HG03565 (cell line): ENCODE measurements at regions not wholly inside any gene's neighbourhood (a gene's known extent, or its start where the extent isn't known, plus 50 kb on each side); places are given as distances from the start of the nearest gene placed in this dataset.
"Not testable (repeated sequence)": the region's sequence is repeated elsewhere in the genome, so short reads cannot be mapped to it uniquely, and the experiment has no call there.

ENCODE experiments used
- ATAC-seq: cut with Tn5 transposase; IDR thresholded peaks from one replicate; pipeline ENCODE4 v1.9.1; 2021; ENCODE audit warnings: mild to moderate bottlenecking, moderate library complexity; ENCODE audit not compliant: unreplicated experiment

DNA sequence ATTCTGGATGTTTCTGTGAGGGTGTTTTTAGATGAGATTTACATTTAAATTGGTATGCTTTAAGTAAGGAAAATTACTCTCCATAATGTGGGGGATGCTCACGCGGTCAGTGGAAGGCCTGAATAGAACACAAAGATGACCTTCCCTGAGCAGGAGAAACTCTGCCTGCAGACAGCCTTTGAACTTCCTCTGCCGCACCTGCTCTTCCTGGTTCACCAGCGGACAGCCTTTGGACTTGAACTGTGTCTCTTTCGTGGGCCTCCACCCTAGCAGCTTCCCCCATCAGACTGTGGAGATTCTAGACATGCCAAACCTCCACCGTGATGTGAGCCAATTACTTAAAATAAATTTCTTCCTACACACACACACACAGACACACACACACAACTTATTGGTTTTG is 210.7 kb downstream of the EFCAB11 start:
- ATAC-seq, result no peak

- no peak for ATAC-seq
Measured at GRCh38 chr14:89740241-89740640, 214.3 kb downstream of the EFCAB11 start.

- no peak for ATAC-seq
Measured at GRCh38 chr14:89736881-89737280, 217.6 kb downstream of the EFCAB11 start.

DNA sequence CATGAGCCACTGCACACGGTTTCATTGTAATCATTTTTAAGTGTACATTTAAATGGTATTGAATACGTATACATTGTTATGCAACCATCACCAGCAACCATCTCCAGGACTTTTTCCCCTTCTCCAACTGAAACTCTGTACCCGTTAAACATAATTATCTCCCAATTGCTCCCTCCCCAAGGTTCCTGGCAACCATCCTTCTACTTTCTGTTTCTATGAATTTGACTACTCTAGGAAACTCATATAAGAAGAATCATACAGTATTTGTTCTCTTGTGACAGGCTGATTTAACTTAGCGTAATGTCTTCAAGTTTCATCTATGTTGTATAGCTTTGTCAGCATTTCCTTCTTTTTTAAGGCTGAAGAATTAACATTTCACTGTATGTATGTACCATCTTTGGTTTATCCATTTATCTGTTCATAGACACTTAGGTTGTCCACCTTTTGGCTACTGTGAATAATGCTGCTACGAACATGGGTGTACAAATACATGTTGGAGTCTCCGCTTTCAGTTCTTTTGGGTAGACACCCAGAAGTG is 223.1 kb downstream of the EFCAB11 start:
- ATAC-seq, result no peak

DNA sequence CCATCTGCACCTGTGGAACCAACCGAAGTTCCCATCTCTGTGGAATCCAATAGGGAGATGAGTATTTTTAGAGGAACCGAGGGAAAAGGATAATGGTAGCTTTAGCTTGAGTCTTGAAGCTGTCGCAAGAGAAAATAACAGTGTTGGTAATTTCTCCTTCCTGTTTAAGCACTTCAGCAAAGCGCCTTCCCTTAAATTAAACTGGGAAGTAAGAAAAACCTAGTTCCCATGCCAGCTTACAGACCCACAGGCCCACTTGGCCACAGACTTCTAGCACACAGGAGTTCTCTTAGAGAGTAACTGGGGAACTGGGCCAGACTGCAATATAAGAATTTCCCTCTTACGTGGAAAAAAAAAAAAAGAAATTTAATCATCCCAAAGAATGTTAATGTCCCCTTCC is 223.8 kb downstream of the EFCAB11 start:
- ATAC-seq, result no peak

DNA sequence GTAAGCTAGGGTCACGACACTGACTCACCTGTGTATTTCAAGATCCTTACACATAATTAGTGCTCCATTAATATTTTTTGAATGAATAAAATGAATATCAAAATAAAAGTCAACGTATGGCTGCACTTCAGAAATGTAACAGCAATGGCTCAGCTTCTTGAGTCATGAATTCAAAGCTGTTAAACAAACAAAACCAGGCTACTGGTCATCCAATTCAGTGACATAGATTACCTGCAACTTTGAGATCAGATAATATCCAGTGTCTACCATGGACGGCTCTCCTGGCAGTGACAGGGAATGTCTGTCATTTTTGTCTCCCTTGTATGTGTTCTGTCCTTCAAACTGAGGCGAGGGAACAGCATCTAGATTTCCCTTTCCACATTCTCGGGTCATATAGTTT is 225.6 kb downstream of the EFCAB11 start:
- no peak for ATAC-seq

DNA sequence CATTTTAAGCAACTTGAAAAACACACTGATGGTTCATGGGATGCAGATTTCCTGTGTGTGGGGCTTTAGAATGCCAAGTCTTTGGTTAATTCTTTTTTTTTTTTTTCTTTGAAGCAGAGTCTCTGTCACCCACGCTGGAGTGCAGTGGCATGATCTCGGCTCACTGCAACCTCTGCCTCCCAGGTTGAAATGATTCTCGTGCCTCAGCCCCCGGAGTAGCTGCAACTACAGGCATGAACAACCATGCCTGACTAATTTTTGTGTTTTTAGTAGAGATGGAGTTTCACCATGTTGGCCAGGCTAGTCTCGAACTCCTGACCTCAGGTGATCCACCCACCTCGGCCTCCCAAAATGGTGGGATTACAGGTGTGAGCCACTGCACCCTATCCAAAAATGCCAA is 228.3 kb downstream of the EFCAB11 start:
- not testable (repeated sequence) for ATAC-seq

GRCh38 chr14:89724628-89724960 is 229.9 kb downstream of the EFCAB11 start:
- ATAC-seq, result no peak

DNA sequence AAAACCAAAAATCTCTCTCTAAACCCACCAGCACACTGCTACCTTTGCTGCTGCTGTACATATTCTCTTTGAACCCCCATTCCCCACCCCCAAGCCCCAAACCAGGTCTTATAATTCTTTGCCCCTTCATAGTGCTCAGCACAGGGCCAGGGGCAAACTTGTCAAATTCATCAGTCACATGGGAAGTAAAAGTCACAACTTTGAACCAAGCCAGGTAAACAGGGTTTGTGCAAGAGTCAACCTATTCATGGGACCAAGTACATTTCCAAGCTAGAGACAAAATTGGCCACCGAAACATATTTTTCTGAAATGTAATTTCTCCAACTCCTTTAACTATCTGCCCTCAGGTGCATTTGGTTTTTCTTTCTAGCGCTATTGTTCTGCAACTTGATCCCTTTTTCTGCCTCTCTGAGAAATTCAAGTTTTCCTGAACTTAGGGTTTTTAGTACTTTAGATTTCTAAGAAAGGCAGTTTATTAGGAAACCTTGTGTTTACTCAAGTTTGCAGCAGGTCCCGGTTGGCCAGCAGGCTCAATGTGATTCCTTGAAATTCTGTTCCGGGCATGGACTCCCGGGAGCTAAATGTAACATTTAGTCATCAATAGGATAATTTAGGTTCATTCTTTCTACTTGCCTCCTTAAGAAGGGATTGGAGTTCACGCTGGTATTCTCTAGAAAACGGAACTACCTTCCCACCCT is 230.5 kb downstream of the EFCAB11 start:
- ATAC-seq, result no peak

DNA sequence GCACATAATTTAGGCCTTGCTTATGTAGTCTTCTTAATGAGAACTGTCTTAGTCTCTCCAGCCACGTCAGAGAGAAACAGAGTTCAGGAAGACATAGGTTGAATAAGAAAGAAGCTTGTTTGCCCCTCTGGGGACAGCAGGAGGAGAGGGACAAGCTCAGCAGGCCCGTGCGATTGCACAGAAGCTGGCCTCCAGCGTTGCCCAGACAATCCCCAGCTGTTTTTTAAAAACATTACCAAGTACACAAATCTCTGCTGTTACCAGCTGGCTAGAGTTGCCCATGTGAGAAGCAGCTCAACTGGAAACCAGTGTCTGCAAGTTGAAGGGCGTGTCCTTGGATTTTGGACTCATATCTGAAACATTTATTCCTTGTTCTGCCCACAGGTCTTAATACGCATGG is 232.6 kb downstream of the EFCAB11 start:
- no peak for ATAC-seq

- peak; percentile 66 for ATAC-seq
Measured at GRCh38 chr14:89720741-89721729, 233.5 kb downstream of the EFCAB11 start.

DNA sequence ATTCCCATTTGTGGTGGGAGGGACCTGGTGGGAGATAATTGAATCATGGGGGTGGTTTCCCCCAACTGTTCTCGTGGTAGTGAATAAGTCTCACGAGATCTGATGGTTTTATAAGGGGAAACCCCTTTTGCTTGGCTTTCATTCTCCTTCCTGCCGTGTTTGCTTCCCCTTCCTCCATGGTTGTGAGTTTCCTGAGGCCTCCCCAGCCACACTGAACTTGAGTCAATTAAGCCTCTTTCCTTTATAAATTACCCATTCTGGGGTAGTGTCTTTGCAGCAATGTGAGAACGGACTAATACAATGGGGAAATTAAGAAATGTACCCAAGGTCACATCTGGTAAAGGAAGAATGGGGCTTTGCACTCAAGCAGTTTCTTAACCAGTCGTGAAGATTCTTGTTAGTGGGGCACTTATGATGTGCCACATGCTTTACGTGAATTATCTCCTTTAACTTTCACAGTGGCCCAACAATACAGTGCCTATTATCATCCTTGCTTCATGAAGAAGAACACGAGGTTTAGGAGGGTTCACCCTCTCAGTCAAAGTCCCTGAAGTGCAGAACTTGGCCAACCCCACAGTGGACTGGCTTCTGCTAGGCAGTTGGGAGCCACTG is 234.3 kb downstream of the EFCAB11 start:
- ATAC-seq, result no peak

- no peak for ATAC-seq
Measured at GRCh38 chr14:89719366-89720075, 235.0 kb downstream of the EFCAB11 start.

- ATAC-seq, result no peak
Measured at GRCh38 chr14:89708982-89709625, 245.4 kb downstream of the EFCAB11 start.

DNA sequence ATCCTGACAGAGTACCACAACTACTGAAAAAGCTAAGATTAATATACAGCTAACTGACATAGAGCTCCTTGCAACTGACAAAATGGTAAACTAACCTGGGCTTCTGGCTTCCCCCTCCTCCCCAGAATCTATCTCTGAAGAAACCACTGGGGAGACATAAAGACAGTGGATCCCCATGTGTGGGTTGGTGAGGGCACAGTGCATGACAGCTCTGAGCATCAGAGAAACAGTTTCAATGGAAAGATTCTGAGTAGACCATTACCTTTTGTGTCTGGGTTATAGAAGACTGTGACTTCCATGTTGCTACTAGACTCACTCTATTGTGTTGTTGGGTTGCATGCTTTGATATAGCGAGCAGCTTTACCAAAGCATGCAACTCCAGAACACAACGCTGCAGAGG is 247.4 kb downstream of the EFCAB11 start:
- ATAC-seq, result no peak

- no peak for ATAC-seq
Measured at GRCh38 chr14:89702876-89703200, 251.7 kb downstream of the EFCAB11 start.

GRCh38 chr14:89702073-89702875 is 252.3 kb downstream of the EFCAB11 start:
- ATAC-seq, result no peak

DNA sequence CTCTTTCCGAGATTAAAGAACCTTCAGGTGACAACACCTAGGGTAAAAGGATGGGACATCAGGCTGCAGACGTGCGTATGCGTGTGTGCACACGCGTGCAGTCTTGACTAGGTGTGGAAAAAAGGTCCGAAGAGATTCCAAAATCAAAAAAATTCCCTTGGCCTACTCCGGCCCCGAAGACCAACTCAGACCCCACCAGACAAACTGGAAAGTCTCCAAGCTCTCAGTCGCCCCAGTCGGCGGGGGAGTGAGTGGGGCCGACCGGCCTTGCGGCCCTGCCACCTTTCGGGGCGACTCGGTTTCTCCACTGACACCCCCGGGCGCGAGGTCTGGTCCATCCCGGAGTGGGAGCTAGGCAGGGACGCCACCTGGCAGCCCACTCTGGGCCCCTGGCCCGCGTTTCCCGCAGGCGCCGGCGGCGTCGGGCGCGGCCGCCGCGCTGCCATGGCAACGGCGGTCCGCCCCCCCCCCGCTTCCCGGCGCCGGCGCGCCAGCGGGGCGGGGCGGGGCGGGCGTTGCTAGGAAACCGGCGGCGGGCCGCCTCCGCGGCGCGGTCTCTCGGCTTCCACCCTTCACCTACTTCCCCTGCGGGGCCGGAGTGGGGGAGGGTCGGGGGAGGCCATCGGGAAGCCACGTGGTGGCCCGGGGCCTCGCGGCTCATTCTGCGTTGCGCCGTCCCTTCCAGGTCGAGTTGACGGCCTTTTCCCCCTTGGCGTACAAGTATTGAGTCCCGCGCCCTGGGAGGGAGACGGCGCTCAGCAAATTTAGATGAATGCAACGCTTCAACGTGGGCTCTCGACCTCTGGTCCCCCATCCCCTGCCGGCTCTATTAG is 253.1 kb downstream of the EFCAB11 start:
- peak; percentile 82 for ATAC-seq

DNA sequence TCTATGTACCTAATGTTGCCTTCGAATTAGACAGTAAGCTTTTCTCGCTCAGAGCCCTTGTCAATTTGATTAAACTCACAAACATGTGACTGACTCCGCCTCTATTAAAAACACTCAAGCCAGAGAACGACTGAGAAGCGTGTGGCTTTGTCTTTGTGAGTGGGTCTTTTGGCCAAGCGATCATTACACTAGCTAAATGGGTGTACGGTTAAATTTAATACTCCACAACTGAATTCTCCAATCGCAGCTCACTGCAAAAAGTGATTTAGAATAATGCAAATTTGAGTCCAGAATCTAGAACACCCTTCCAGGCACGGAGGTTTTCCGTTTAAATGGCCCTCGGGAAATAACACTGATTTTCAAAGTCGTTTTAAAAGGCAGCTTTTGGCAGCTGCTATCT is 253.7 kb downstream of the EFCAB11 start:
- ATAC-seq, result no peak
